G401 (cell line): ENCODE measurements at regions not wholly inside any gene's neighbourhood (a gene's known extent, or its start where the extent isn't known, plus 50 kb on each side); places are given as distances from the start of the nearest gene placed in this dataset.

Experiments used
- DNase-seq: peaks from one replicate; pipeline ENCODE4 v3.0.0-alpha.2; 2015; ENCODE audit warnings: low spot score
- in situ Hi-C: cut with HindIII; loops from 2 replicates; pipeline ENCODE4 v1.10.0; 2016; ENCODE audit warnings: low sequenced_read_pairs, mixed read lengths

GRCh38 chr12:19841451-19841850 lies 402.2 kb downstream of the AEBP2 start:
- no peak for DNase-seq
- in situ Hi-C loops, result no loop called here

GRCh38 chr12:19842116-19842515 lies 402.8 kb downstream of the AEBP2 start:
- in situ Hi-C loops, result no loop called here
- no peak for DNase-seq

- in situ Hi-C loops, result no loop called here
- DNase-seq, result no peak
Measured at GRCh38 chr12:19844224-19844623, 404.9 kb downstream of the AEBP2 start.

DNA sequence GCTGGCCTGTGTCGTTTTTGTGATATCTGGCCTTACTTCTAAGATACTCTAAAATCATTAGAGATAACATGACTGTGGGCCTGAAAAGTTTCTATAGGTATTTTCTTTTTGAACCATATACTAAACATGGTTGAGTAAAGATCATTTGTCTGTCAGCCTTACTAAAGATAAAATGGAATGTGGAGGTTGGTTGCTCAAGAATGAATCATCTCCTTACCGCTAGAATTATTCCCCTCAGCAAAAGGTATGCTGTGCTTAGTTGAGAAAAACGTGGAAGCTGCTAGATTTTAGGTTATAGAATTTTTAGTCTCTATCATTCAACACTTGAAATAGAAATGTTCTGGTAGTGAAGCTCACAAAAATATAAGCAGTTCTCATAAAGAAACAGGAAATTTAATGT lies 407.3 kb downstream of the AEBP2 start:
- DNase-seq, result no peak
- in situ Hi-C loops, result no loop called here

- no peak for DNase-seq
- in situ Hi-C loops, result no loop called here
Measured at GRCh38 chr12:19847294-19848059, 408.2 kb downstream of the AEBP2 start.

GRCh38 chr12:19848421-19848820 lies 409.1 kb downstream of the AEBP2 start:
- in situ Hi-C loops, result no loop called here
- no peak for DNase-seq

GRCh38 chr12:19849208-19849607 lies 409.9 kb downstream of the AEBP2 start:
- DNase-seq, result no peak
- in situ Hi-C loops, result no loop called here

GRCh38 chr12:19850346-19851065 lies 411.2 kb downstream of the AEBP2 start:
- in situ Hi-C loops, result no loop called here

DNA sequence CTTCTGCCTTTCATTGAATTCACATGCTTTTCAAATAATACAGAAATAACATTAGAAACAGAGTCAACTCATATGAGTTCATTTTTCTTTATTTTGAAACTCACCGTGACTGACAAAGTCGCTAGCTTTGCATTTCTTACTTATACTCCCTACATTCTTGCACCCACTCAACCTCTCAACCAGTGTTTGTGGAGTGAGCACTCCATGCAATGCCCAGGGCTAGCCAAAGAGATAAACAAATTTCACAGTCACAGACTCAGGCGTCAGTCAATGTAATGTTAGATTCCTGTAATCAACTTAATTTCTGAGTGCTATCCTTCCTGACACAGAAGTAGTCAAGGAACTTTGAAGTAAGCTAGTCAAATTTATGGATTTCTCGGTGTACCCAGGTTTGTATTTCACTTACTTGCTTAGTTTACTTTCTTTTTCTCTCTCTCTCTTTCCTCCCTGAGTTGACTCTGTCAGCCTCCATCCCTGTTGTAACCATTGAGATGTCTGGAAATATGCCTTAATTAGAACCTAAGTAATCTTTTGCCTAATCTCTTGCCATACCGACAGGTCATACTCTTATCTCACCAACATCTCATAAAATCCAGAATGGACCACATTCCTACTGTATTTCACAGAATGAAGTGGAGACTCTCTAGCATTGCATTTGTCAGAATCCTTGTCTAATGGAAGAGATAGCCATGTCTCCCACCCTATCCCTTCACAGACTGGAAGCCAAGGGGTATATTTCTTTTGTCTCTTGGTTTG lies 413.0 kb downstream of the AEBP2 start:
- DNase-seq, result no peak
- in situ Hi-C loops, result no loop called here

More at GRCh38 chr12:19850346-19851065, 411.2 kb downstream of the AEBP2 start:
- no peak for DNase-seq

DNA sequence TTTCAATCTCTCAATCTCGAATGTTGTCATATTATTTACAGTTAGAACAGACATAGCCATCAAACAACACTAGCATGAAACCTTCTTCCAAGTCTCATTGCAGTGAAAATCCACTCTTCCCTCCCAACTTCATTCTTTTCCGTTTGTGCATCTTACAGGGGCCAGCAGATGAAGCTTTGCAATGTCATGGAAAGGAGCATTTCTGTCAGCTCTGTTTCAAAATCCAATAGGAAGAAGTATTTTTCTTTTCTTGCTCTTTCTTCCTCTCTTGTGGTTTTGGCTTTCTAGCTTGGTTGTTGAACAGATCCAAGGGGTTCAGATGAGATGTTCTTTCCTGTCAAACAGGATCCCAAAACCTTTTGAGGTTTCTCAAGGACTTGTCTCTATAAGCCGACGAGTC lies 416.6 kb downstream of the AEBP2 start:
- no peak for DNase-seq
- in situ Hi-C loops, result no loop called here

DNA sequence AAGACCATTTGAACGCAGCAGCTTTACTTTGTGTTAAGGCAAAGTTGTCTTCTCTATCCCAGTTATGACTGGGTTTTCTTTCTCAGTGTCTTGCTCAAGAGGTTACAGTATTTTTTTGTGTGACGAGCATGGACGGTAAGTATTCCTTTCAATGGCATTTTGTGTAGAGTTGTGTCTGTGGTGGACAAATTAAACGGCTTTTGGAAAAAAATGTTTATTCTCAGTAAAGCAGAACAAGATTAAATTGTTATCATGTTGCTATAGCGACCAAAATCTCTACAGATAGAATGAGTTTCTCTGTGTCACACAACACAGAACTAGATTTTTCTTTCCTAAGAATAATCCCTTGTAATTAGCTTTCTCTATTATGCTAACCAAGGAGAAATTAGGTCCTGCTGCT lies 417.1 kb downstream of the AEBP2 start:
- in situ Hi-C loops, result no loop called here
- no peak for DNase-seq

DNA sequence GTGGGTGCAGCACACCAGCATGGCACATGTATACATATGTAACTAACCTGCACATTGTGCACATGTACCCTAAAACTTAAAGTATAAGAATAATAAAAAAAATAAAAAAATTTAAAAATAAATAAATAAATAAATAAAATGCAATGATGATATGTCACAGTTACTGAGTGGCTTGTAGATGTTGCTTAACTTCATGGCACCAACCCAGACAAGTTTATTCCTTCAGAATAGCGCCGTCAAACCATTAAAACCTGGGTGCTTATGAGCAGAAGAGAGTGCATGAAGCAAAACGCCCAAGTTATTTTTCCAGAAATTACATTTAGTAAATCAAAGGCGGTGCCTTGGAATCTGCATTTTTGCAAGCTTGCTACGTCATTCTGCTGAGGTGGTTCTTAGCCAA lies 417.9 kb downstream of the AEBP2 start:
- DNase-seq, result no peak
- in situ Hi-C loops, result no loop called here

DNA sequence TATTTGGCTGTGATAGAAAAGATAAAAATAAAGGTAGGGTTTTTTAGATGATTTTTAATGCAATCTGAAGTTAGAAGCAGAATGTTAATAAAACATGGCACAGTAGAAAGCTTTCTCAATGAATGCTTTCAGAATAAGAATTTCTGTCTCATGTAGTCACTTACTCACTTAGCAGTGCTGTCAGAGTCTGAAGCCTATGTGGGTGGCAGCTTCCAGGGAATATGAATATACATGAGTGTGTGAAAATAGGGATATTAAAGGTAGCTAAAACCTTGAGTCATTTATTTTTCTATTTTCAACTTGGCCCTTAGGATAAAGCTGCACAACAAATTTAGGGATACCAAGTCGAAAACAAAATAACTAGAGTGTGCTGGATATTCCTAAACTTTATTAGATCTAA lies 427.9 kb downstream of the AEBP2 start:
- DNase-seq, result no peak
- in situ Hi-C loops, result no loop called here

GRCh38 chr12:19867970-19868369 lies 428.7 kb downstream of the AEBP2 start:
- DNase-seq, result no peak
- in situ Hi-C loops, result no loop called here

DNA sequence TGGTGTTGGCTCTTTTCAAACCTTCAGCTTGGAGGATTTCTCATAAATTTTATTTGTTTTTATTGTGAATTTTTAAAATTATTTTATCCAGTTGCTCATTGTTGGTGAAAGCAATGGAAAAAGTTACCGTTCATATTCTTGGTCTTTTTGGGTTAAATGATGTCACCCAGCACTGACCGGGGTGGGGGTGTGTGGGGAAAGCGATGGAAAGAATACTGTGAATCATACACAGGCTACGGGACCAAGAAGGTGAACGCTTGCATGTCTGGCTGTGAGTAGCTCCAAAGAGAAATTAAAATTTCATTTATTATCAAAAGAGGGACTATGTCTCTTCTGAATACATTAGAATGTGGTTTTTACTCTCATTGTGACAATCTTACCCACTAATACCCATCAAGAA lies 430.1 kb downstream of the AEBP2 start:
- DNase-seq, result no peak
- in situ Hi-C loops, result no loop called here

GRCh38 chr12:19872621-19873540 lies 433.6 kb downstream of the AEBP2 start:
- DNase-seq, result no peak
- in situ Hi-C loops, result no loop called here

GRCh38 chr12:19880076-19880475 lies 440.8 kb downstream of the AEBP2 start:
- no peak for DNase-seq
- in situ Hi-C loops, result no loop called here

- in situ Hi-C loops, result no loop called here
- no peak for DNase-seq
Measured at GRCh38 chr12:19880721-19881120, 441.4 kb downstream of the AEBP2 start.

DNA sequence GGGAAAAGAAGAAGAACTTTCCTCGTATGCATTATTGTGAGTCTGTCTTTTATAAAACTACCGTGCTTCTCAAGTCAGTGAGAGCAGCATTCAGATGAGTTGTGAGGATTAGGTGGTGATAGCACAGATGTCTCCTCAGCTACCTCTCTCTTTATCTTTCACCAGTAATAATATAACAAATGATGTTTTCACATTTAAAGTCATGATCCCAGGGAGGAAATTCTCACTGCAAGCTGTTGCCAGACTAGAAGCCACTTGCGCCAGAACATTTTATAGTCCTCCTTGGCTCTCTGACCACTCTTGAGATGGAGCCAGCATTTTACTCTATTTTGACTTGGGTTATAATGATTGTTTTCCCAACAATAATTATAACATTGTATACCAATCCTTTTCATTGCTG lies 443.1 kb downstream of the AEBP2 start:
- no peak for DNase-seq
- in situ Hi-C loops, result no loop called here
